Pulmonary artery endothelial cell (primary cell): ENCODE measurements at regions not wholly inside any gene's neighbourhood (a gene's known extent, or its start where the extent isn't known, plus 50 kb on each side); places are given as distances from the start of the nearest gene placed in this dataset.

Experiments used
- DNase-seq: peaks from one replicate; pipeline ENCODE4 v3.0.0-alpha.2; 2011; ENCODE audit warnings: low read depth, low spot score

DNA sequence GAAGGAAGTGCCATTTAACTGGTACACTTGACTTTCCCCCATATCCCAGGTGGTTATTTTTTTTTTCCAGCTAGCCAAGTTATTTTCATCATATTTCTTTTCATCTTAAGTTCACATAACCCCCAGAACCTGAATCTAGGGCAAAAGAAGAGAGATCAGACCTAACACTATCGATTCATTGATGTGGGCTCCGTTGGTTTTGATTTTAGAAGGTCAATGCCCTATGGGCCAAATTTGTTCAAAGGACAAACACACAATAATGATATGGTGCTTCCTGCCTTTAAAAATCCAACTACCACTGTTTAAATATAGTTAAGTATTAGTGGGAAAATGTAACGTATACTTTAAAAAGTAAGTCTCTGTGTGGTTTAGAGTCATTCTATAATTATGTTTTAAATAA, 665.7 kb downstream of the ZNF674 start:
- DNase-seq: no peak

DNA sequence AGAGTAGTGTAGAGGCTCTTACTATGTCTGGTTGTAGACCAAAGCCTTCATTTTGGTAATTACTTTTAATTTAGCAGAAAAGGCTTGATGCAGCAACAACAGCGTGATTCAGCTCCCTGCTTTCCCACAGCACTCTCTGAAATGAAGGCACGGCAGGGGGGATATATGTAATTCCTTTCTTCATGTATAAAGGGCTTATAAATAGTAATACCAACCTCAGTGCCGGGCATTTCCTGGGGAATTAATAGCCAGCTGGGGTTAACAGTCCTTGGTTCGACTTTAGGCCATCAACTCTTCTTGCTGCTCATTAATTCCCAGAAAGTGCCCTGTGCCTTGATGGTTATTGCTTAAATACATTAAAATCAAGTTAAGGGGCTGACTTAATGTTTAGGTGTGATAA, 669.0 kb downstream of the ZNF674 start:
- no peak for DNase-seq

GRCh38 chrX:45873781-45874180, 671.4 kb downstream of the ZNF674 start:
- DNase-seq: no peak

DNA sequence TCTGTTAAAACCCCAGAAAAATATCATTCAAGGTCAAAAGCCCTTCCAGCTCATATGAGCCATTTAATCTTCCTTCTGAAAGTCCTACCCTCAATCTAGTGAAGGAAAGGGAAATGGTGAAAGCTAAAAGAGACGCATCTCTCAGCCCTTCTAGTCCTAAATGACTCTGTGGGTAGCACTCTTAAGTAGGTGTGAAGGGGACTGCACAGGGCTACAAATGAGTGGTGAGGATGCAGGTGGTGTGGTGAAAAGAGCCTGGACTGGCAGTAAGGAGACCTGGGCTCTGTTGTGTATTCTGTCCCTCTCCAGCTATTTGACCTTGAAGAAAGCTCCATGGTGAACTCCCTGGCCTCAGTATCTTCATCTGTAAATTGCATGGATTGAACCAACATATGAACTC, 671.8 kb upstream of the DIPK2B start:
- no peak for DNase-seq

DNA sequence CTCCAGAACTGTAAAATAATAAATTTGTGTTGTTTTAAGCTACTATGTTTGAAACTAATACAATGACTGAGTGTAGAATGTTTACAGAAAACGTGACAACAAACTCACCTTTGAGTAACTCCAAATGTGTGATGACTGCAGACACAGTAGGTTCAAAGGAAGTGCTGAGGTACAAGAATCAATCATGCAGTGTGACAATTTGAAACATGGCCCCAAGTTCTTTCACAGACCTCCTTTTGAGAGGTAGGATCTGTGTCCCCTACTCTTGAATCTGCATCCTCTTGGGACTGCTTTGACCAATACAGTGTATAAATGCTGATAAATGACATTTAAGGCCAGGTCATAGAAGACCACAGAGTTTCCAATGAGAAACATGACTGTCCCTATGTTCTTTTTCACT, 667.7 kb upstream of the DIPK2B start:
- no peak for DNase-seq

GRCh38 chrX:45862801-45863200, 662.1 kb upstream of the DIPK2B start:
- no peak for DNase-seq

DNA sequence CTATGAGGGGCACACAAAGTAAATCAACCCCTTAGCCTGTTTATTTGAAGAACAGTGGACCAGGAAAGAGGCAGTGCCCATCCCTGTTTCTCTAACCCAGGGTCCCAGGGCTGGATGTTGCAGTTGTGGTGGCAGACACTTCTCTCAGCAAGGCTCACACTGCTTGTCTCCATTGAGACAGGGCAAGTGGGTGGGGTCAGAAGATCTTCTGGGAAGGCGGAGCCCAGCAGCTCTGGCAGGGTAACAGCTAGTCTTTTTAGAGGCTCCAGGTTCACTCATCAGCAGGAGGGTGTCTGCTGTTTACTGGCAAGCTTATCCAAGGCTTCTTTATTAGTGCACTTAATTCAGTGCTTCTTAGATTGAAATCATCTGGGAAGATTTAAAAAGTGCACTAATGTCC, 659.8 kb upstream of the DIPK2B start:
- DNase-seq: no peak

DNA sequence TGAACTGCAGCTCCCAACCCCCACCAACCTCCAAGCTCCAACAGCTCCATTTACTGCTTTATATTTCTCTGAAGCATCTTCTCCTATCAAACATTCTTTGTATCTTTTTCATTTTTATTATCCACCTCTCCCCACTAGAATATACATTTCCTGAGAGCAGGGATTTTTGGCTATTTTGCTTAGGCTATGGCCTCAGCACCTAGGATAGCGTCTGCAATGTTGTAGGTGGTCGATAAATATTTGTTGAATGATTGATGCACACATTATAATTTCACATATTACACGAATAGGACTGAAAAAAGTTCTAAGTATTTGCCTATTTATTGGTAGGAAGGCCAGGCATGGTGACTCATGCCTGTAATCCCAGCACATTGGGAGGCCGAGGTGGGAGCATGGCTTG, 658.7 kb upstream of the DIPK2B start:
- DNase-seq: no peak

GRCh38 chrX:45852884-45853283, 652.2 kb upstream of the DIPK2B start:
- DNase-seq: no peak

DNA sequence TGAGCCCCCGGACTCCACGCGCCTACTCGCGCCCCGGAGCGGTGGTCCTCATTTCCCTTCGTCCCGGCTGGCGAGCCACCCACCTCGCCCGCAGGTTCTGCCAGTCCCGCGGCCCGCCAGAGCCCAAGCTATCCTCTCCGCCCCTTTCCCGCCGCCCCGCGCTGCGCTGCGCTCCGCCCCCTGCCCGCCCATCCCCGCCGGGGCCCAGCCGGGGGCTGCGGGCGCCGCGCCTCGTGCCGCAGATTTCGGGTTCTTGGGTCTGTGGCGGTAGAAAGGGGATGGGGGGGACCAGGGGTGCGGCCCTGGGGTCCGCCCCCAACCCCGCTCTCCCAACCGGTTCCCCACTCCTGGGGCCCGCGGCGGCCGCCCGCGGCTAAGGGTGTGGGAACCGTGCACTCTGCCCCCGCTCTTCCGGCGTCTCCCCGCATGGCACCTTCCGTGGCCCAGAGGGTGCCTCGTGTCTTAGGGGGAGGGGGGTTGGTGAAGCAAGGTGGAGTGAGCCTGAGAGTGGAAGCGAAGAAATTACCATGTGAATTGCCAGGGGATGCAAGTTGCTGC, 650.8 kb upstream of the DIPK2B start:
- DNase-seq: no peak

GRCh38 chrX:45850775-45851433, 650.2 kb upstream of the DIPK2B start:
- no peak for DNase-seq

GRCh38 chrX:45850197-45850774, 649.6 kb upstream of the DIPK2B start:
- DNase-seq: no peak

DNA sequence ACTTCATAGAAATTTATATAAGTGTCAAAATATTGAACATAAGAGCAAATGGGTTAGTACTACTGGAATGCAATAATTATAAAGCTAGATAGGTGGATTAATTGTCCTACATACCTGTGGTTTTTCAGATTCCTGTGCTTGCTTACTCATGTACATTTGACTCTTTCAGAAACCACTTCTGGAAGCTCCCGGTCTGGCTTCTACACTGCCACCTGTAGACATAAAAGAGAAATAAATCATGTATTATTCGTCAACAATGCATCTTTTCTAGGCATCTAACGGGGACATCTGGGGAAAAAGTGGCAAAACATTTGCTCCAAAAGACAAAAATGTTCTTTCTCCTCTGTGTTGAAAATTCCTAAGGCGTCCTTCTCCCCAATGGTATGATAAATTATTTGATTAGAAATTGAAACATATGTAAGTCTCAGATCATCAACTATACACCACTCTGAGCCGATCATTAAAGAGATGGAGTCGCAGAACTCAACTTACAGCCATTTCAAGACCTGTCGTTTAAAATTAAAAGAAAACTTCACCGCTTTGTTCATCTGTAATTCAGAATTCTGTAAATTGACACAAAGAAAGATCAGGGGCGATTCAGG, 648.7 kb upstream of the DIPK2B start:
- no peak for DNase-seq

DNA sequence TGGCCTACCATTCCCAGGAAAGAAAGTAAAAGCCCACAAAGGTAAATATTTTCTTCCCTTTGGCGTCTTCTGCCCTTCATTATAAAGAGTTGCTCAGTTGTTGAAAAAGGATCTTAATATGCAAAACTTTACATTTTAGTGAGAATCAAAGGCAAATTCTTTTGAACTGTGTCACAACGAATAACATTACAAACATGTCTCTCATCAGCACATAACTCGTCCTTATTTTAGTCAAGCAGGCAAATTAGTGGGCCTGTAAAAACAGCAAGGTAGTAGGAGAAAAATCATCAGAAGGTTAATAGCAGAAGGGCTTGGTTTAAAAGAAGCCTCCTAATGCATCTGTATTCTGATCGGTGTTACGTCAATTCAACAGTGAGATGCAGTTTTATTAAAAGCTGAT, 647.3 kb upstream of the DIPK2B start:
- no peak for DNase-seq

DNA sequence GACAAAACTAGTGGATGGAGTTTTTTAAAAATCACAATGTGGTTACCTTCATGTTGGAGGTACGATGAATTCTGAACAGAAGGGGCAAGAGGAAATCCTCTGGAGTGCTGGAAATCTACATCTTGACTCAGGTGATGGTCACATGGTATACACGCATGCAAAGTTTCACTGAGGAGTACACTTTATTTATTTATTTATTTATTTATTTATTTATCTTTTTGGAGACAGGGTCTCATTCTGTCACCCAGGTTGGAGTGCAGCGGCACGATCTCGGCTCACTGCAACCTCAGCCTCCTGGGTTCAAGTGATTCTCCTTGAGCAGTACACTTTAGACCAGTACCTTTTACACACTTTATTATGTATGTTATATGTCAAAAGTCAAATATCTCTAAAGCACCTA, 645.7 kb upstream of the DIPK2B start:
- DNase-seq: no peak

DNA sequence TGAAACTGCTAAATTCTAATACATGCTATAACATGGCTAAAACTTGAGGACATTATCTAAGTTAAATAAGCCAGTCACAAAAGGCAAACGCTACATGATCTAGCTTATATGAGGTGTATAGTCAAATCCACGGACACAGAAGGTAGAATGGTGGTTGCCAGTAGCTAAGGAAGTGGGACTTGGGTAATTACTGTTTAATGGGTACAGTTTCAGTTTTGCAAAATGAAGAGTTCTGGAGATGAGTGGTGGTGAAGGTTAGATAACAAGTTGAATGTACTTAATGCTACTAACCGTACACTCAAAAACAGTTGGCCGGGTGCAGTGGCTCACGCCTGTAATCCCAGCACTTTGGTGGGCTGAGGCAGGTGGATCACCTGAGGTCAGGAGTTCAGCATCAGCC, 644.5 kb upstream of the DIPK2B start:
- DNase-seq: no peak

GRCh38 chrX:45843518-45843917, 642.8 kb upstream of the DIPK2B start:
- no peak for DNase-seq

- no peak for DNase-seq
Measured at GRCh38 chrX:45842926-45843315, 642.2 kb upstream of the DIPK2B start.

DNA sequence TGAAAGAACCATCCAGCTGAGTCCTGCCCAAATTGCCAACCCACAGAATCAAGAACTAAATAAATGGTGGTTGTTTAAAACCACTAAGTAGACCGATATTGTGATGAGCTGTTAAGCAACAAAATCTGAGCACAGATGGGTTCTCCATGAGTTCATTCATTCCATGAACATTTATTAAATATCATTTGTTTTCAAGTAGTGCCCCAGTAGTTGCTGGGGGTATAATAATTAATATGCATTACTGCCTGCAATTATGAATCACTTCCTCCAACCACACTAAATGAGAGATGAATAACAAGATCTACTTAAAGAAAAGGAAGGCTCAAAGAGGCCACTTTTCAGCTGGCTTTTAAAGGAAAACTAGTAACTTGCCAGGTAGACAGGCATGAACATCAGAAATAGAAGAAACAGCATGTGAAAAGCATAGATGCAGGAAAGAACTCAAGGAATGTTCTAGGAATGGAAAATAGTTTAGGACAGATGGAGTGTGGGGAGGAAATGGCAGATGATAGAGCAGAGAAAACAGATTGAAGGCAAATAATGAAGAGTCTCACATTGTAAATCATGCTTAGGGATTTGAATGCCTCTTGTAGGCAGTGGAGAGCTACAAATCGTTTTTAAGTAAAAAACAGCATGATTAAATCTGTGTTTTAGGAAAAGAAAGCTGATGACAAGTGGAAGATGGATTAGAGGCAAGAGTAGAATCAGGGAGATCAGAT, 641.7 kb upstream of the DIPK2B start:
- DNase-seq: no peak

DNA sequence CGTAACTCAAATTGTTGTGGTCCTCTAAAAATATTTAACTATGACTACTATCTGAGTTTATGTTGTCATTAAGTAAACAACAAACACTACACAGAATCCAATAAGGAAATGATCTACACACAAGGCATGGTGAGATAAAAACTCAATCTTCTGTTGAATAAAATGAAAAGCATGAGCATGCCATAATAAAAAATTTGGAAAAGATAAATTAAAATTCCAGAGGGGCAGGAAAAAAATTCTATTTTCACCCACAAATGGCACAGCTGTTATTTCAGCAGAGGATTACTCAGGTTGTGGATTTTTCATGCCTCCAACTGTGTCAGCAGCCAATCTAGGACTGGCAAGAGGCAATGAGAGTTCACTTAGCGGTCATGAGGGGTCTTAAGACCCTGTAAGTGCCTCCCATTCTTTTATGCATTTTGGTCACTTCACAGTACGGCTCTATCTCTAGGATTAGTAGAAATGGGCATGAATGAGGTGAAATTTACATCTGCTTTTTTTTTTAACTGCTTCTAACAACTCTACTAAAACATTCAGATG, 639.8 kb upstream of the DIPK2B start:
- DNase-seq: no peak

DNA sequence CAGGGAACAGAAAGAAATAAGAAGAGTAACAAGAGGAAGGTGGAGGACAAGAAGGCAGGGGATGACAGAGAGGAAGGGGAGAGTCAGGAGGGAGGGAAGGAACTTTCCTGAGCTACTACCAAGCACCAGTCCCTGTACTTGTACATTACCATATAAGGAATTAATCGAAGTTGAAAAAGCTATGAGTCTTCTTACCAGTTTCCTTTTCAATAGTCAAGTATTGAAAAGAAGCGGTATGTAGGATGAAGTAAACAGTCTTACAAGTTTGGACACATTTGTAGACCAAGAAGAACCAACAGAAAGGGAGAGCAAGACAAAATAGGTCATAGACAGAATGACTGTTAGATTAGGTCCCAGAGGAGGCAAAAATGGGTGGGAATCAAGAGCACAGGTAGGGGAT, 629.7 kb upstream of the DIPK2B start:
- DNase-seq: no peak

DNA sequence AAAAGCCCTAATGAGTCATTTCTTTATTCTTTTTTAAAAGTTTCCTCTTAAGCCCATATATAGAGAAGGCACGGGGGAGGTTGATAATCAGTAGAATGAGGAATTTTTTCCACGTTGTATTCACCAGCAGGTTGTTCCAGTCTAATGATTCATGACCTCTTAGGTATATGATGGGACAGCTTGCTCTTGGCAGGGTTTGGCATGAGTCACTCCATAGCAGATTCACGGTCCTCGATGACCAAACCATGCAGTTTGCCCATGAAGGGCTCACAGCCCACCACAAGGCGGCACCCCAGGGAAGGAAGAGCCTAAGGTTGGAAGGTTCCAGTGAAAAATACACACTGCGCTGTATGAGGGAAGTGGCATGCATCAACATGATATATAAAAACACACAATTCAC, 623.8 kb upstream of the DIPK2B start:
- DNase-seq: peak; percentile 73
